NCI-H2107 treated with DMSO at 0.1 percent for 48 hours (cell line): ENCODE measurements at regions not wholly inside any gene's neighbourhood (a gene's known extent, or its start where the extent isn't known, plus 50 kb on each side); places are given as distances from the start of the nearest gene placed in this dataset.

Experiments
- DNase-seq: peaks from one replicate; lab custom pipeline; 2025; ENCODE audit not compliant: unreplicated experiment; lab: John Stamatoyannopoulos, UW

DNA sequence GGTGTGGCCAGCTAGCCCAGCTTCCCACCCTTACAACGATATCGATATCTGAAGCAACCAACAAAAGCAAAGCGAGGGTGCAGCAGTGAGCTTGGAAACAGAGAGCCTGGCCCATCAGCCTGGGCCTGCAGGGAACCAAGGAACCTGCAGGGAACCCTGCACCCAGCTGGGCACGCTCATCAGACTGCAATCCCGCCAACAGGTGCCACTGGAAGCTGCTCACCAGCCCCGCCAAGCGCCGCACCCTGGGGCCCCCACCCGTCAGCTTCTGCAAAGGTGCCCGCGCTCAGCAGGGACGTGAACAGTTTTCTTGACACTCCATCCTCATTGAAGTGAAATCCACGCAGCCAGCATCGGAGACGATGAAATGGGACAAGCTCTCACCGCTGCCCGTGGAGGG lies 250.7 kb downstream of the RBFOX3 start:
- no peak for DNase-seq

DNA sequence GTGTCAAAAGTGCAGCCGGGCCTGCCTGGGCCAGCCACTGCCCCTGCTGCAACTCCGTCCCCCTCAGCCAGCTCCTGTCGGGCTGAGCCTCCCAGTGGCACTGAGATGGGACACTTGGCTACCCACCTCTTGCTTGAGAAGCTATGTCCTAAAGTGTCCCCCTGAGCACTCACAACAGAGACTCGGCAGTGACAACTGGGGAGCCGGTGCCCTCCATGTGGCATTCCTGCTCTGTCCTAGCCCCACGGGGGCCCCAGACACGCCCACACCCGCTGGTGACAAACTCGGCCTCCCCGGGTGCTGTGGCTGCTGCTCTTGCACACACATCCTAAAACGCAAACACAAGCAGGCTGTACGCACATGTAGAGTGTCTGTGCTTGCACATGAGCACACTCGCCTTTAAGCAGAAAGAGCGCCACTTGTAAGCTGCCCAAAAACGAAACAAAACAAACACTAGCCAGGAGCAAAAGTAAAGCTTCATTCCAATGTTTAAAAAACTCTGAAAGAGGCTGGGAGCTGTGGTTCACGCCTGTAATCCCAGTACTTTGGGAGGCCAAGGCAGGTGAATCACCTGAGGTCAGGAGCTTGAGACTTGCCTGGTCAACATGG lies 253.9 kb downstream of the RBFOX3 start:
- DNase-seq: no peak

DNA sequence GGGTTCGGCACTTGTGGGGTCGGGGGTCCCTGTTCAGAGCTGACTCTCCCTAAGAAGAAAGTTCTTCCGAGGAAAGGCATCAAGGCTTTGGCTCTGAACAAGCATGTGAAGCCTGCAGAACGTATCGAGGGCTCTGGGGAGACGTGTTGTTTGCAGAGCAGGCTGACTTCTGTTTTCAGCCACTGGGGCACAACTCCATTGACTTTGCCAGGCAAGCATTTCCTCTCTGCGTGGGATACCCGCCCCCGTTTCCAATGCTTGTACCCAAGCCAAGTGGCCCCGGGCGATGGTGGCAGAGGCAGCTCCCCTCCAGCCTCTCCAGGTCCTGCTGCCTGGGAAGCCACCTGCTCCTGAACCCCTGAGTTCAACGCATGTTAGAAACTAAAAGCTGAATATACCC lies 255.7 kb downstream of the RBFOX3 start:
- no peak for DNase-seq

DNA sequence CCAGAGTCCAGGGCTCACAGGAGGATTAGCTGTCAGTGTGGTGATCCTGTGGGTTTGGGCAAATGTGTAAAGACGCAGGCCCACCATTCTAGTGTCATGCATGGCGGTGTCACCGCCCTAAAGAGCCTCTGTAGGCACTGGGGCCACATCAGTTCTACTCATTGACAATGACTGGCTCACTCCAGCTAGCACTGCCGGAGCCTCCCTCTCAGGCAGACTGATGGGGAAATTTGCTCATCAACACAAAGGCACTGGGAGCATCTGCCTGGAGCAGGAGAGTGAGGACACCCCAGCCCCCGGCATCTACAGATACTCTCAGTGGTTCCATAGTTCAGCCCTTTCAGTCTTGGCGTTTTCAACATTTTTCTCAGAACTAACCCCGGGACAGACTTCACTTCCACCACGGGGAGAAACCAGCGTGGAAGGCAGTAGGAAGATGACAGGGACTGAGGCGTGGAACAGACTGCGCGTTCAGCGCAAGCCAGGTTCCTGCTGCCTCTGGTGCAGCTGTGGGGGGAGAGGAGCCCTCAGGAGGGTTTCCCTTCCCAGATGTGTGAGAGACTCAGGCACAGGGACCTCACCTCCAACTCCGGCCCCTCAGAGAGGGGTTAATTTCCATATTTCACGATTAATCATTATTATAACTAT lies 256.6 kb downstream of the RBFOX3 start:
- no peak for DNase-seq

DNA sequence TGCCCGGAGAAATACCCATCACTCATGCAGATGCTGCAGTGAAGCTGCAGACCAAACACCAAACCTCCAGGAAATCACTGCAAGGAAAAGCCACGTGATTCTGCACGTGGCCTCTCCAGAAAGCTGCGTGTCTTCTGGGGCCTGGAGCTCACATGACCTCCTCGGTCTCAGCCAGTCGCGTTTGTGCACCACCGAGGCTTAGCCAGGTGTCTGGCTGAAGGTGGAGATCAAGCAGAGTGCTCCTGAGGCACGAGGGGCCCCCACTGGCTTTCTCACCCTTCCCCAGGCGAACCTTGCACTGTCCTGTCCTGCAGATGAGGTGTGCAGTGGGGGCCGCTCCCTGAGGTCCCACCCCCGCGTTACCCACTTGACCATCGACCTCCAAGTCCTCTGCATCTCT lies 257.3 kb downstream of the RBFOX3 start:
- no peak for DNase-seq

DNA sequence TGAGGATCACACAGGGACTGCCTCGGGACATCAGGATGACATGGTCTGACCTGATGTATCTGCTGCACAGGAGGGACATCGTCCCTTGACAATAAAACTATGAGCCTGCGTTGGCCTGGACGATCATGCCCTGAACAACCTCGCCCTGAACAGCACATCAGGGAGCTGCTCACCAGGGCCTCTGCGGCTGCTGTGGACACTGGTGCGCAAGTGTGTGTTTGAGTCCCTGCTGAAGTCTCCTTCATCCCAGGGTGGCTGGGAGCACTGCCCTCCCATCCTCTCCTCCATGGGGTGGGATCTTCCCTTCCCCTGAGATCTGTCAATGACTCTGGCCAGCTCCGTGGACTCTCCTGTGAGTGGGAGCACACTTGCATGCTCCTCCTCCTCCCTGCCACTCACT lies 257.8 kb downstream of the RBFOX3 start:
- no peak for DNase-seq

DNA sequence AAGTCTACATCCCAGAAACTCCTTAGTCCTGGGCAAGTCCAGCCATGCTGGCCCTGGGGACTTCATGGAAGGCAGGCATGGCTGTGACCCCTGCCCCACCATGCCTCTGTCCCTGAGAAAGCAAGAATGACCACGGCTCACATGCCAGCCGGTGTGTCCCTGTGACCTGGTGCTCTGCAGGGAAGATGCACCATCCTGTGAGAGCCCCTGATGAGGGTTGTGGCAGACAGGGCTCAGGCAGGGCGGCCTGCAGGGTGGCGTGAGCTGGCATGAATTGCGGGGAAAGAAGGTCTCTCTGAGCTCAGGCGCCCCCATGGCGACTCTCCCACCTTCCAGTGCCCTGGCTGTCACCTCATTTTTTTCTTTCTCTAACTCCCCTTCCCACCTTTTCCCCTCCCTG lies 260.3 kb downstream of the RBFOX3 start:
- DNase-seq: no peak

DNA sequence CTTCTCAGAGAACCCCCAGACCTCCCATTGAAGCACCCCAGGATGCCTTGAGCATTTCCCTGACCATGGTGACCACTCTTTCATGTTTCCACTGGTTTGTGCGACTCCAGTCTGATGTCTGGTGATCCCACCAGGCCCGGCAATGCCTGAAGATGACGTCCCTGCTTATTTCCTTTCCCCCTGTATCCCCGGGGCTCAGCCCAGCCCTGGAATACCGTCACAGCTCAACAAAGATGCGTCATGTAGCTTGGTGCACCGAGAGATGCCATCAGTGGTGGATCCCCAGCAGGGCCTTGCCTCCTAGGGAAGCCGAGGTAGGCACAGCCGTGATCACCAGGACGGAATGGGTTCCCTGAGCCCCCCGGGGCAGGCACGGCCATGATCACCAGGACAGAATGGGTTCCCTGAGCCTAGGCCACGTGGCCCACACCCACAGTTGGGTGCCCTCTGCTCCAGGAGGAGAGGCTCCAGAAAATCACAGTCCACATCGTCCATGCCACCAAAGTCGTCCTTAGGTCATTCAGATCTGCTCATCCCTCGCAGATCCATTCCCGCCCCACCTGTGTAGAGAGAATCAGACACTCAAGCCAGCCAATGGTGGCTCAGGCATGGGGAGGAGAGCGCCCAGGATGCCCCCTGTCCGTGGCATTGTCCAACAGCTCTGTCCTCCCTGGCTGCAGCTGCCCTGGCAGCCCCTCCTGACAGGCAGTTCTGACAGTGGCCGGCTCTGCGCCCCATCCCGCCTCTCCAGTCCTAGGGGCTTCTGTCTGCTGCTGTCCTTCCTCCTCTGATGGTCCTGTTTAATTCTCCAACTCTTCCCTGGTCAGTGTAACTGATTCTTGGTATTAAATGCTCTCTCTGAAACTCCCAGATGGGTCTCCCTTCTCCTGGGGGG lies 261.1 kb downstream of the RBFOX3 start:
- no peak for DNase-seq

DNA sequence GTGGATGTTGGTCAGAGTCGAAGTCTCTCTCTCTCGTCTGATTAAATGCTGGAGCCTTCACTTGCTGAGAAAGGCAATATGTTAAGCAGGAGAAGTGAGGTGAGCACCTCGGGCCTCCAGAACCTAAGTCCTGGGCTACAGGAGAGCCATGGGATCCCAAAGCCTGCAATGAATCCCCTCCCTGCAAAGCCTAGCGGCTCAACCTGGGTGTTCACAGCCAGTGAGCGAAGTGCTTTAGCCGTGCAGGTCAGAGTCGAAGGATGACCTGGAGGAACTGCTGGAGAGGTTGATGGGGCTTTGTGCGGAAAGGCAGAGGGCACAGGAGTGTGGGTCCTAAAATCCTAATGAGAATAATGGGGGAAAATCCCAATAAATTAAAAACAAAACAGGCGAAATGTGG lies 267.8 kb downstream of the ENGASE start:
- DNase-seq: no peak

DNA sequence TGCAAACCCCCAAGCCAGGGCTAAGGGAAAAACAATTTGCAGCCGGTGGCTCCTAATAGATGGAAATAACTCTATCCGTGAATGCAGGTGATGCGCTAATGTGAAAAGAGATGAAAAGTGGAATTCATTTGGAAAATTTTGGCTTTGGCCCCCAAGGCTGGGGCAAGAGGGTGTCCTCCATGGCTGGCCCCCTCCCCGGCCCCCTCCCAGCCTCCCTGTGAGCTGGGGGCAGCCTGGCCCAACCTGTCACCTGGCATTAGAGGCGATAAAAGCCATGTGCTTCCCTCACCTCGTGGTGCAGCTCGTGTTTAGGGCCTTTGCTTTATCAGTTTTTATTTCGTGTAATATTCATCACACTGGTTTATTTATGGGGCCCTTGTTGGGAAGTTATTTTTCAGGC lies 267.2 kb downstream of the ENGASE start:
- no peak for DNase-seq

DNA sequence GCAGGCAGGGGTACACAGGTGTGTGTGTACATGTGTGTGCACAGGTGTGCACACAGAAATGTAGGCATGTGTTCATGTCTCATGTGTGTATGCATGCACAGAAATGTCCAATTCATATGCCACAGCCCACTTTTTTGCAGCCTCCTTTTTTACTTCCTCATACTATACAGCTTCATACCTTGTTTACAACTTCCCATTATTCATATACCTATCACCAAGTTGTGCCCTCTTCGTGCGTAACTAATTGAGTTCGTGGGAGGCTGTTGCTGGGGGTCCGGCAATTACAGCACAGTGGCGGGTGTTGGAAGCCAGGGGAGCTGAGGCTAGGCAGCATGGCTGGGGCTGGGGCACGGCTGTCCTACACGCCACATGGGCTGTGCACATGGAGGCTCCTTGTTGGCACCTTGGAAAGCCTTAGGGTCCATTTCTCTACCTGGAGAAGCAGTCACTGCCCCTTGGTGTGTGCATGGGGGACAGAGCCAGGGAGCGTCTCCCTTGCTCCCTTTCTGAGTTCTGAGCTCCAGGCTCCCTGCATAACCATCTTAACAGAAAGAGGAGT lies 266.7 kb downstream of the ENGASE start:
- no peak for DNase-seq

DNA sequence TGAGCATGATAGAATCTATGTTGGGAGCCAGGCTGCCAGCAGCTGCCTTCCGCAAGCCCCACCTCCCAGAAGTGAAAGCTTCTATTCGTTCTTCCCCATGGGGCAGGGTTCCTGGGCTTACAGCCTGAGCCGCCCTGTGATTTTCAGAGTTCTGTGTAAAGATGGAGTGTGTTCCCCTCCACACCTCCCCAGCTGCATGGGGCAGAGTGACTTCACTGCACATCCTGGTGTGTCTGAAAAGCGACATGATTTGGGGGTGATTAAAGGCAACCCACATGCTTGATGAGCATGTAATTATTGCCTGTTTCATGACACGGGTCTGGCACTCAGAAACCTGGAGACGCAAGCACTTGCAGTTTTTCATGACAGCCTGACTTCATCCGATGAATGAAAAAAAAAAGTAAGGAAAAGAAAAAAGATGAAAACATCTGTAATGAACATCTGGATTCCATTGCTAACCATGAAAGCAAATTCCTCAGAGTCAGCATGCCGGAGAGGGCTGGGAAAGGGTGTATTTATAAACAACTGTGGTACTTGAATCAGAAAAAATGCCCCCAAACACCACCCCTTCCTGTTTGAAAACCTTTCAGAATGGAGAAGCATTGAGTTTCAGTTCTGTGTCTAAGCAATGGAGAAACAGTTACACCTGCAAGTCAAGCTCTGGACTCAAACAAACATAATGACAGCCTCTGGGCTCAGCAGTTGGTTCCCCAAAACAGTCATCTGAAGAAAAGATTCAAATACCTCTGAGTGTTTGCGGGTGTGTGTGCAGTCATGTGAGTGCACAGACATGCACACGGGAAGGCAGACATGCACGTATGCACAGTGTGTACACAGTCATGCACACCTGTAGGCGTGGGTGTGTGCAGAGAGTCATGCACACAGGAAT lies 266.0 kb downstream of the ENGASE start:
- DNase-seq: no peak

DNA sequence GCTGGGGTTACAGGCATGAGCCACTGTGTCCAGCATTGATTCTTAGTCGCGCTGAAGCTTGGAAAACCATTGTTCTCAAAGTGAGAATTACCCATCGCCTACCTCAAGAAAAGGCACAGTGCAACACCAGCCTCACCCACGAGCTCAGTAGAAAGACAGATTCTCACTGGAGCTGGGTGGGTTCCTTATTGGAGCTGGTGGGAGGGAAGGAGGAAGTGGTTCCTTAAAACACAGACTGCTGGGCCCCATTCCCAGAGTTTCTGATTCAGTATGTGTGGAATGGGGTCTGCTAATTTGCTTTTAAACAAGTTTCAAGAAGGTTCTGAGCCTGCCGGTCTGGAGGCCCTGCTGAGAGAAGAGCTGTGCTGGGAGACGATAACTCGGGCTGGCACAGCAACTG lies 264.7 kb downstream of the ENGASE start:
- no peak for DNase-seq

DNA sequence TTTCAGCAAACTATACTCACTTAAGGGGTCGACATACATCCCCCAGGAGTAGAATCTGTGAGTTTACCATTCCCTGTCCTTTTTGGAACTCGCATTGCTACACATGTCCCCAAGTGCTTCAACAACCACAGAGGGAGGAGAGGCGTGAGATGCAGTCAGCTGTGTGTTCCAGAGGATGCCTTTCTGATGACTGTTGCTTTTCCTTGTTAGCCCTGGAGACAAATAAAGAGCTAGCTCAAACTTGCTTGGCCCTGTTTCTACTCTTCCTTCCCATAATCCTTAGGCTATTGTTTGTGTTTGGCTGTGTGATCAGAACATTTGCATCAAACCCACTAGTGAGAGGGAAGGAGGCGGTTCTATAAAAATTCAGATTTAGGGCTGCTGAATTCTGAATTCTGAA lies 264.0 kb downstream of the ENGASE start:
- DNase-seq: peak; percentile 29

DNA sequence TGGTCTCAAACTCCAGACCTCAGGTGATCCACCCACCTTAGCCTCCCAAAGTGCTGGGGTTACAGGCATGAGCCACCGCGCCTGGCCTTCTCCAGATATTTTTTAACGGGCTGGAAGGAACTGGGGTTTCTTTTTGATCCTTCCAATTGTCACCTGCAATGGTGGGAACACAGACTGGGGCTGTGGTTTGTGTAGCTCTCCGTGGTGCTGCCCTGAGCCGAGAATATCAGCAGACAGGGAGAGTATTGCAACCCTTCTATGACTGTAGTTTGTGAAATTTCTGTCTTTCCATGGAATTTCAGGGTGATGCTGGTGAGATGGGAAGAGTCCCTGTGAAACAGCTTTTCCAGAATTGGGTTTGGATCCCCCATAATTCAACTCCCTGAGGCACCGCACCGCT lies 263.5 kb downstream of the ENGASE start:
- DNase-seq: no peak

DNA sequence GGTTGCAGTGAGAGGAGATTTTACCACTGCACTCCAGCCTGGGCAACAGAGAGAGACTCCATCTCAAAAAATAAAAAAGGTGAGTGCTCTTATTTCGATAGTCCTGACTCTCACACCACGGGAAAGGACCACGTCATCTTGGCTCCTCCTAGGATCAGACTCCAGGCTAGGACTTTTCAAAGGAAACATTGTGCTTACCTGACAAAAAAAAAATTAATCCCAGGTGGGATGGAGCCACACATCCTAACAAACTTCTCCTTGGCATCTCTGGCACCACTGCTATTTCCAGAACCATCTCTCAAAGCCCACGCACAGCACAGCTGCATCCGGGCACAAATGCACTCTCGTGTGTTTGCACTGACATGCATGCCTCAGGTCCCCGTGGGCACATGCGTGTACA lies 262.4 kb downstream of the ENGASE start:
- DNase-seq: no peak

DNA sequence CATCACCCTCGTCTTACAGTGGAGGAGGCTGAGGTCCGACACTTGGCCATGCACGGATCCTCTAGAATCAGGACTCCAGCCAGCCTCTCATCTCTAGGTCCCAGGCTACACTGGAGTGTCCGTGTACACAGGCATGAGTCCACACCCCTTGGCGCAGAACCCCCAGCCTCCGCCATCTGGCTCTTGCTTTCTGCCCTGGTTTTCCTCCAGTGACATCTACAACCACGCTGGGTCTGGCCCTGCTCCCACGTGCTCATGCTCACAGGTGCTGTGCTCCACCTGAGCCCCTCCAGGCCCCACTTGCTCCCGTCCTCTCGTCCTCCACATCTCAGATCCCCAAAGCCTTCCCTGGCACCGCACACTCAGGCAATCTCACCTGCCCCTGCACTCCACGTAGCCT lies 260.8 kb downstream of the ENGASE start:
- DNase-seq: no peak

DNA sequence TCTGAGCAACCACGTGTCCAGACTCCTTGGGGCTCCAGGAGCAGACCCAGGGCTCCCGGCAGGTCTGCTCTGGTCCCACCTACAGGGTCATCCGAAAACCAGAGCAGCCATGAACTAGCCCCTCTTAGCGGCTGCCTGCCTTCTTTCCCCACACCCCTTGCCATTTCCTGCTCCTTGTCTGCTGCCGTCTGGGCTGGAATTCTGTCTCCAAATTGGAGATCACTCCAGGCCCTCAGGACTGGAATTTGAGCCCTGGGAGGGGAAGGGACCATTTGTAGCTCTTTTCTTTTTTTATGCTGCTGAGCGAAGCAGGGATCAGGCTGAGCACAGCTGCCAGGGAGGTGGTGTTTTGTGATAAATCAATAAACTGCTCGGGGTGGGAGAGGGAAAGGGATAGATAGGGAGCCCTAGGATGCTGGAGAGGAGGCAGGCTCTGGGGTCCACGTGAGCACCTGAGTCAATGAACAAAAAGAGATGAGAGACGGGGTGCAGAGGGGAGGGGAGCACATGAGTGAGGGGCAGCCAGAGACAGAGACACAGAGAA lies 257.5 kb downstream of the ENGASE start:
- peak; percentile 66 for DNase-seq

DNA sequence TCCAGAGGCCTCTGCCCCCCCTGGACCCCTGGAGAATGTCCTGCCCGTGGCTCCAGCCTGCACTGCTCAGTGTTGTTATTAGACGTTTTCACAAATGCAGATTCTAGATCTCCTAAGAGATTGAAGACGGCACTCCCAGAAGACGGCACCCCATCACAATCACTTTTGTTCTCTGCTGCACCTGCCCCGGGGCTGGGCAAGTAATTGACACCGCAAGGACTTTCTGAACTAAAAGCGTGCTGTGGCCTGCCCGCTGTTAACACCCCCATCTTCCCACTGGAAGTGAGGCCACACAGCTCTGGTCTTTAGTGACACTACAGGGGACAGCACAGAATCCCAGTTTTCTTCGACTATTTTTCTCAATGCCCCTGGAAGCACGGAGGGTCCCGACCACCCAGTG lies 256.9 kb downstream of the ENGASE start:
- peak; percentile 74 for DNase-seq

DNA sequence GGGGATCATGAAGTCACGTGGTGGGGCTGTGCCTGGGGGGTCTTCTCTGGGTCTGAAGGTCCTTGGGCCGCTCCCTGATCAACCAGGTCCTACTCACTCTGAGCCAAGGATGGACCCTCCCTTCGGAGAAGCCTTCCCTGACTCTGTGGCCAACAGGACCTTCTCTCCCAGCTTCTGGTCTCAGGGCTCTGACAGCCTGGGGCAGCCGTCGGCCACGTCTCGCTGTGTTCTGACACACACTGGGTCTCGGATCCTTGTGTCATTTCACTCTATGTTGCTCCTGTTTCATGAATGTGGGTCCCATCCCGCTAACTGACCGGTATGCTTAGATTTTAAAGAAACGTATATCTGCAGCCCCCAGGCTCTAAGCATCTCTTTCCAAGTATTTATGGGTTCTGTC lies 256.1 kb downstream of the ENGASE start:
- no peak for DNase-seq

DNA sequence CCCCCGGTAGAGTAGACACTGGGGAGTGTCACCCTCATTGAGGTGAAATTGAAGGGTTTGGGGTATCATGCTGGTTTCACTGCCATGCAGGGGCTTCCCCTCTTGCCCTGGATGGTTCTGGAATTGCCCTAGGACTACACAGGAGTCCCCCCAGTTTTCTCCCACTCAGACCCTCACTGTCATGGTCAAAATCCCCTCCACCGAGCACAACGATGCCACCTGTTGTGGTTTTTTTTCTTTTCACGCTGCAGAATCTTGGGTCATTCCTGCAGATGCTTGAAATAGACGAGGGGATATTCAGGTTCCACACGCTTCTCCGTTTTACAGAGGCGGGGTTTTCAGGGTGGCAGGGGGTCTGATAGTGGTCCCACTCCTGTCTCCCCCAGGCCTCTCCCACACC lies 255.6 kb downstream of the ENGASE start:
- no peak for DNase-seq
